IMR-90 (cell line): ENCODE measurements at regions not wholly inside any gene's neighbourhood (a gene's known extent, or its start where the extent isn't known, plus 50 kb on each side); places are given as distances from the start of the nearest gene placed in this dataset.

Source experiments
- ATAC-seq: fragments of 200-7000 bp; cut with Tn5 transposase; 2 replicates; pipeline ENCODE4 v1.9.1; 2020; ENCODE audit warnings: low read depth, mild to moderate bottlenecking, moderate library complexity
- BruUV-seq: library from RNA; stranded (reverse); fragments of 400-500 nt; replicated peaks from 2 replicates; lab custom pipeline; 2021; lab: Mats Ljungman, UMichigan
- CTCF ChIA-PET: fragments of 300-600 bp; formaldehyde crosslinking; extraction: SDS; loops from one replicate; lab custom pipeline; 2021; ENCODE audit warnings: antibody characterized with exemption; lab: Yijun Ruan, JAX
- POLR2A ChIA-PET: fragments of 300-600 bp; sonication (Branson Sonifier 250); formaldehyde crosslinking; loops from one replicate; lab custom pipeline; 2022; ENCODE audit warnings: antibody characterized with exemption; ENCODE audit not compliant: unreplicated experiment; lab: Charles Lee
- DNase-seq: peaks from one replicate; pipeline ENCODE4 v3.0.0; 2013
- H2AFZ ChIP-seq: replicated peaks from 2 replicates; pipeline ENCODE3; 2013; ENCODE audit warnings: low read length, mild to moderate bottlenecking; ENCODE audit not compliant: poor library complexity
- H2AK5ac ChIP-seq: 2 replicates; pipeline ENCODE4 v1.6.1; 2013; ENCODE audit warnings: low read depth, low read length, inconsistent platforms
- H2AK9ac ChIP-seq: replicated peaks from 2 replicates; pipeline ENCODE3; 2013; ENCODE audit warnings: mild to moderate bottlenecking, low read depth, low read length, moderate library complexity; ENCODE audit not compliant: poor library complexity
- H2BK120ac ChIP-seq: 2 replicates; pipeline ENCODE4 v1.6.1; 2013; ENCODE audit warnings: low read depth, low read length, inconsistent platforms
- H2BK15ac ChIP-seq: 3 replicates; pipeline ENCODE4 v1.6.1; 2013; ENCODE audit warnings: low read depth, low read length, inconsistent platforms
- H2BK20ac ChIP-seq: 2 replicates; pipeline ENCODE4 v1.6.1; 2013; ENCODE audit warnings: low read depth, mild to moderate bottlenecking, inconsistent platforms, low read length, moderate library complexity
- H2BK5ac ChIP-seq: 2 replicates; pipeline ENCODE4 v1.6.1; 2013; ENCODE audit warnings: mild to moderate bottlenecking, low read depth, low read length, inconsistent platforms; ENCODE audit not compliant: poor library complexity, severe bottlenecking
- H3K14ac ChIP-seq: replicated peaks from 2 replicates; pipeline ENCODE4 v1.6.1; 2013; ENCODE audit warnings: low read depth, low read length, inconsistent platforms
- H3K18ac ChIP-seq: 2 replicates; pipeline ENCODE4 v1.6.1; 2013; ENCODE audit warnings: low read depth, low read length, control low read depth
- H3K23ac ChIP-seq: 2 replicates; pipeline ENCODE4 v1.6.1; 2013; ENCODE audit warnings: low read depth, low read length, inconsistent platforms
- H3K27ac ChIP-seq: 2 replicates; pipeline ENCODE4 v1.5.1; 2013; ENCODE audit warnings: mild to moderate bottlenecking, control low read depth, low read length; ENCODE audit not compliant: insufficient read depth
- H3K27me3 ChIP-seq: 2 replicates; pipeline ENCODE4 v1.6.1; 2013; ENCODE audit warnings: low read length; ENCODE audit not compliant: control insufficient read depth, insufficient read depth
- H3K36me3 ChIP-seq: 2 replicates; pipeline ENCODE4 v1.6.1; 2013; ENCODE audit warnings: low read length, mixed read lengths; ENCODE audit not compliant: control insufficient read depth, insufficient read depth
- H3K4ac ChIP-seq: 2 replicates; pipeline ENCODE4 v1.6.1; 2013; ENCODE audit warnings: low read depth, low read length, inconsistent platforms
- H3K4me1 ChIP-seq: 2 replicates; pipeline ENCODE4 v1.6.1; 2013; ENCODE audit warnings: low read length, mixed read lengths; ENCODE audit not compliant: control insufficient read depth, insufficient read depth
- H3K4me2 ChIP-seq: 2 replicates; pipeline ENCODE4 v1.6.1; 2013; ENCODE audit warnings: low read depth, mild to moderate bottlenecking, control low read depth, low read length, moderate library complexity
- H3K4me3 ChIP-seq: 2 replicates; pipeline ENCODE4 v1.5.1; 2013; ENCODE audit warnings: low read depth, mild to moderate bottlenecking, control low read depth, low read length, moderate library complexity; ENCODE audit not compliant: insufficient read depth
- H3K56ac ChIP-seq: 2 replicates; pipeline ENCODE4 v1.6.1; 2013; ENCODE audit warnings: low read length, inconsistent platforms; ENCODE audit not compliant: insufficient read depth; ENCODE audit errors: extremely low read depth
- H3K79me1 ChIP-seq, 2 experiments: 2 replicates each; pipeline ENCODE4 v1.6.1; 2013; ENCODE audit warnings: low read length in 2 of 2, inconsistent platforms in 1 of 2, low read depth in 1 of 2
- H3K9ac ChIP-seq: 2 replicates; pipeline ENCODE4 v1.6.1; 2013; ENCODE audit warnings: low read depth, low read length, control low read depth
- H3K9me1 ChIP-seq: 2 replicates; pipeline ENCODE4 v1.6.1; 2013; ENCODE audit warnings: low read length, inconsistent platforms; ENCODE audit not compliant: insufficient read depth
- H3K9me3 ChIP-seq: 2 replicates; pipeline ENCODE4 v1.6.1; 2013; ENCODE audit warnings: low read length; ENCODE audit not compliant: control insufficient read depth, insufficient read depth
- H4K20me1 ChIP-seq: 2 replicates; pipeline ENCODE4 v1.6.1; 2013; ENCODE audit warnings: low read length, inconsistent platforms; ENCODE audit not compliant: insufficient read depth
- H4K5ac ChIP-seq: 2 replicates; pipeline ENCODE4 v1.6.1; 2013; ENCODE audit warnings: mild to moderate bottlenecking, low read depth, low read length, control low read depth
- H4K8ac ChIP-seq, 2 experiments: 2 replicates each; pipeline ENCODE4 v1.6.1; 2013; ENCODE audit warnings: low read depth in 2 of 2, low read length in 2 of 2, control low read depth in 1 of 2, inconsistent platforms in 1 of 2
- H4K91ac ChIP-seq: 2 replicates; pipeline ENCODE4 v1.6.1; 2013; ENCODE audit warnings: low read depth, low read length, inconsistent platforms; ENCODE audit not compliant: insufficient read depth
- BHLHE40 ChIP-seq: fragments of 150-350 bp; IDR thresholded peaks from 2 replicates; pipeline ENCODE4 v1.6.1; 2016; ENCODE audit warnings: mild to moderate bottlenecking, low read depth, low read length
- CEBPB ChIP-seq: IDR thresholded peaks from 2 replicates; pipeline ENCODE4 v1.6.1; 2012; ENCODE audit warnings: low read depth, low read length, improper control_type of control experiment
- CHD1 ChIP-seq: IDR thresholded peaks from 2 replicates; pipeline ENCODE4 v1.6.1; 2012; ENCODE audit warnings: low read depth, low read length, improper control_type of control experiment
- CTCF ChIP-seq: conservative IDR thresholded peaks from 2 replicates; pipeline ENCODE4 v1.5.1; 2012; ENCODE audit warnings: mild to moderate bottlenecking, low read depth, low read length, improper control_type of control experiment
- FOS ChIP-seq: fragments of 150-350 bp; IDR thresholded peaks from 2 replicates; pipeline ENCODE4 v1.6.1; 2016; ENCODE audit warnings: low read depth, low read length
- MAFK ChIP-seq: IDR thresholded peaks from 2 replicates; pipeline ENCODE4 v1.6.1; 2012; ENCODE audit warnings: low read depth, low read length, improper control_type of control experiment
- MAZ ChIP-seq: IDR thresholded peaks from 2 replicates; pipeline ENCODE4 v1.6.1; 2012; ENCODE audit warnings: low read depth, mild to moderate bottlenecking, low read length, improper control_type of control experiment, moderate library complexity, borderline replicate concordance
- MXI1 ChIP-seq: IDR thresholded peaks from 2 replicates; pipeline ENCODE4 v1.6.1; 2012; ENCODE audit warnings: low read depth, mild to moderate bottlenecking, low read length, moderate library complexity, borderline replicate concordance
- NFE2L2 ChIP-seq: fragments of 150-350 bp; IDR thresholded peaks from 2 replicates; pipeline ENCODE4 v1.6.1; 2016; ENCODE audit warnings: low read depth, mild to moderate bottlenecking, low read length
- POLR2A ChIP-seq: IDR thresholded peaks from 2 replicates; pipeline ENCODE4 v1.6.1; 2012; ENCODE audit warnings: mild to moderate bottlenecking, low read depth, low read length
- RAD21 ChIP-seq: IDR thresholded peaks from 2 replicates; pipeline ENCODE4 v1.6.1; 2012; ENCODE audit warnings: low read length, improper control_type of control experiment
- RCOR1 ChIP-seq: IDR thresholded peaks from 2 replicates; pipeline ENCODE4 v1.6.1; 2012; ENCODE audit warnings: mild to moderate bottlenecking, low read length, improper control_type of control experiment; ENCODE audit not compliant: insufficient replicate concordance
- RFX5 ChIP-seq: IDR thresholded peaks from 2 replicates; pipeline ENCODE4 v1.8.0; 2012; ENCODE audit warnings: low read depth, mild to moderate bottlenecking, low read length, moderate library complexity
- SMC3 ChIP-seq: fragments of 150-350 bp; IDR thresholded peaks from 2 replicates; pipeline ENCODE4 v1.6.1; 2016; ENCODE audit warnings: low read depth, mild to moderate bottlenecking, antibody characterized with exemption, low read length, moderate library complexity
- USF2 ChIP-seq: fragments of 150-350 bp; IDR thresholded peaks from 2 replicates; pipeline ENCODE4 v1.6.1; 2017; ENCODE audit warnings: mild to moderate bottlenecking, antibody characterized with exemption, low read length, low read depth
- whole genome bisulfite sequencing, 2 experiments: methylation state at CpG; one replicate each; pipeline versions ENCODE4 v1.1.5 to v1.1.7; 2013; ENCODE audit warnings: missing lambda C conversion rate in 2 of 2; ENCODE audit not compliant: insufficient read length in 1 of 2; ENCODE audit errors: extremely low coverage in 2 of 2; 5-methylcytosine and 5-hydroxymethylcytosine counted together
- dilution Hi-C: fragments of 300-500 bp; cut with HindIII; formaldehyde crosslinking; loops from one replicate; pipeline ENCODE4 v1.14.3; 2018; ENCODE audit warnings: low sequenced_read_pairs; ENCODE audit not compliant: unreplicated experiment
- in situ Hi-C: fragments of 300-500 bp; cut with MboI; formaldehyde crosslinking; loops from 3 replicates; pipeline ENCODE4 v1.14.3; 2019; ENCODE audit warnings: low sequenced_read_pairs, inconsistent platforms, mixed read lengths
- intact Hi-C: fragments of 100-400 bp; cut with micrococcal nuclease; formaldehyde crosslinking; loops from 2 replicates; pipeline ENCODE4 v1.10.0; 2022
- TF ChIP-seq, protein P1 (sequence below): fragments of 150-350 bp; IDR thresholded peaks from 2 replicates; pipeline ENCODE4 v1.6.1; 2016; ENCODE audit warnings: low read depth, mild to moderate bottlenecking, low read length, moderate library complexity, borderline replicate concordance

DNA sequence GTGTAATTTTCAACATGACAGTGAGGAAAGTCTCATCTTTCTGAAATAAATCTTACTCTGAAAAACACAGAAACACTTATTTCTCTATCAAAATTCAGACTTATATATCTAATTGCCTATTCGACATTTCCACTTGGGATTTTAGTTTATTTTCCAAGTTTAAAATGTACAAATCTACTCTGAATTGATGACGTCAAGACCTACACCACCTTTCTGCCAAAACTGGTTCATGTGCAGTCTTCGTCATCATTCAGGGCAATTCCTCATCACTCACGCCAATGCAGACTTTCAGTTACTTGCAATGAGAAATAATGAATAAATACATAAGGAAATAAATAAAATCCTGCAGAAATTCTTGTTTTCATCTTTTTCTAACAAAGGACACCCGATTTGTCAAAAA is 843.8 kb downstream of the C12orf50 start:
- ChIA-PET CTCF (no interaction called here), POLR2A (no interaction called here)
- no peak overlapping the region for H4K8ac ChIP-seq
- intact Hi-C loops (no loop called here), in situ Hi-C loops (no loop called here), dilution Hi-C loops (no loop called here)
- WGBS, 2 experiments: no CpG with 5 or more reads among the region's 5 CpGs
- no peak overlapping the region for H3K27ac ChIP-seq
- no TSS peak for BruUV-seq
- H3K4me3 ChIP-seq: no peak overlapping the region
- no peaks in the 10 kb centered on the region for H3K79me1 ChIP-seq
- ATAC-seq (no peak), DNase-seq (no peak)
- H3K9me3 ChIP-seq: no peaks in the 10 kb centered on the region
- no peak overlapping the region for H3K56ac ChIP-seq
- no peak overlapping the region for H2BK5ac ChIP-seq
- no peak overlapping the region for H3K4me2 ChIP-seq
- no peak overlapping the region for H3K4ac ChIP-seq
- H3K14ac ChIP-seq: no peak overlapping the region
- H3K36me3 ChIP-seq: no peaks in the 10 kb centered on the region
- no peak overlapping the region for H3K9ac ChIP-seq
- no peak overlapping the region for H4K91ac ChIP-seq
- no peak overlapping the region for H3K18ac ChIP-seq
- H2AK9ac ChIP-seq: no peak overlapping the region
- no peaks in the 10 kb centered on the region for H3K4me1 ChIP-seq
- H3K27me3 ChIP-seq: no peaks in the 10 kb centered on the region
- no peaks in the 10 kb centered on the region for H4K20me1 ChIP-seq
- H2AK5ac ChIP-seq: no peak overlapping the region
- H2BK15ac ChIP-seq: no peak overlapping the region
- H3K9me1 ChIP-seq: no peaks in the 10 kb centered on the region
- H4K5ac ChIP-seq: no peak overlapping the region
- no peak overlapping the region for H2AFZ ChIP-seq
- no peak overlapping the region for H2BK20ac ChIP-seq
- no peak overlapping the region for H2BK120ac ChIP-seq
- no peak overlapping the region for H3K23ac ChIP-seq
- TF ChIP-seq SMC3 (no peak), USF2 (no peak), FOS (no peak), CTCF (no peak), RAD21 (no peak), MAFK (no peak), CHD1 (no peak), MAZ (no peak), RCOR1 (no peak), BHLHE40 (no peak), CEBPB (no peak), POLR2A (no peak), MXI1 (no peak), RFX5 (no peak), NFE2L2 (no peak)
- TF ChIP-seq, protein P1, sequence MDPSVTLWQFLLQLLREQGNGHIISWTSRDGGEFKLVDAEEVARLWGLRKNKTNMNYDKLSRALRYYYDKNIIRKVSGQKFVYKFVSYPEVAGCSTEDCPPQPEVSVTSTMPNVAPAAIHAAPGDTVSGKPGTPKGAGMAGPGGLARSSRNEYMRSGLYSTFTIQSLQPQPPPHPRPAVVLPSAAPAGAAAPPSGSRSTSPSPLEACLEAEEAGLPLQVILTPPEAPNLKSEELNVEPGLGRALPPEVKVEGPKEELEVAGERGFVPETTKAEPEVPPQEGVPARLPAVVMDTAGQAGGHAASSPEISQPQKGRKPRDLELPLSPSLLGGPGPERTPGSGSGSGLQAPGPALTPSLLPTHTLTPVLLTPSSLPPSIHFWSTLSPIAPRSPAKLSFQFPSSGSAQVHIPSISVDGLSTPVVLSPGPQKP: no peak
